ENCODE measurements at regions not wholly inside any gene's neighbourhood (a gene's known extent, or its start where the extent isn't known, plus 50 kb on each side); places are given as distances from the start of the nearest gene placed in this dataset.

DNA sequence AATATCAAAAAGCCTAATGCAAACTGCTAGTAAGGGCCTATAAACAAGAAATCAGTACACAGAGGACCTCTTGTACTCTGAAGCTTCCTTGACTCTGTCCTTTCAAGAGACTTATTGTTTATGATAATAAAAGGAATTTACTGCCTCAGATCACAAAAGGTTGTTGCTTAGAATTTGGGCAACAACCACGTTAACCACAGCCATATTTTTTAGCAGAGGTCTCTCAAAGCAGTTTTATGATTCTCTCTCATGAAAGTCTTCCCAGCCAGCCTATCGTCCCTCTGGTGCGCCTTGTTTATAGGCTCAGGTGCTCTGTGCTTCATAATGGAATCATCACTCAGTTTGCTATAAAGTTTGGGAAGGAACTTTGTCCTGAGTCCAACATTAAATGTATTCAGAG, 270.6 kb downstream of the RCHY1 start:
- TF ChIP-seq POLR2AphosphoS5 (IDR thresholded peaks at IDR 0.05): no peak
- no peak for TF ChIP-seq CTCF (IDR thresholded peaks at IDR 0.05)
